SK-N-DZ (cell line): ENCODE measurements at regions not wholly inside any gene's neighbourhood (a gene's known extent, or its start where the extent isn't known, plus 50 kb on each side); places are given as distances from the start of the nearest gene placed in this dataset.

Experiments
- DNase-seq: peaks from one replicate; pipeline ENCODE4 v3.0.0-alpha.2; 2015; ENCODE audit warnings: low spot score

GRCh38 chr6:67667637-67668422, 967.3 kb upstream of the ADGRB3 start:
- DNase-seq, result peak; percentile 97

- peak; percentile 94 for DNase-seq
Observed at GRCh38 chr6:67666177-67666964, 968.7 kb upstream of the ADGRB3 start.

GRCh38 chr6:67664942-67665341, 970.1 kb upstream of the ADGRB3 start:
- no peak for DNase-seq

- no peak for DNase-seq
Observed at GRCh38 chr6:67663105-67663895, 971.8 kb upstream of the ADGRB3 start.

GRCh38 chr6:67653561-67653960, 981.5 kb upstream of the ADGRB3 start:
- no peak for DNase-seq

- no peak for DNase-seq
Observed at GRCh38 chr6:67646550-67646949, 988.5 kb upstream of the ADGRB3 start.

- DNase-seq, result no peak
Observed at GRCh38 chr6:67643281-67643680, 991.8 kb upstream of the ADGRB3 start.

- DNase-seq, result no peak
Observed at GRCh38 chr6:67642582-67642981, 992.5 kb upstream of the ADGRB3 start.

GRCh38 chr6:67640484-67640883, 994.6 kb upstream of the ADGRB3 start:
- DNase-seq, result no peak

GRCh38 chr6:67639161-67639560, 995.9 kb upstream of the ADGRB3 start:
- no peak for DNase-seq

- no peak for DNase-seq
Observed at GRCh38 chr6:67634199-67634598, 1000.9 kb upstream of the ADGRB3 start.

GRCh38 chr6:67633058-67633457, 1002.0 kb upstream of the ADGRB3 start:
- DNase-seq, result no peak

GRCh38 chr6:67630146-67630545, 1004.9 kb upstream of the ADGRB3 start:
- DNase-seq, result peak; percentile 21

GRCh38 chr6:67629258-67629657, 1005.8 kb upstream of the ADGRB3 start:
- DNase-seq, result peak; percentile 73

- no peak for DNase-seq
Observed at GRCh38 chr6:67615796-67616195, 1019.3 kb upstream of the ADGRB3 start.

- peak; percentile 8 for DNase-seq
Observed at GRCh38 chr6:67608099-67608749, 1026.9 kb upstream of the ADGRB3 start.

- DNase-seq, result peak; percentile 83
Observed at GRCh38 chr6:67606906-67607828, 1027.9 kb upstream of the ADGRB3 start.

GRCh38 chr6:67594366-67594765, 1040.7 kb upstream of the ADGRB3 start:
- DNase-seq, result no peak

GRCh38 chr6:67593247-67593646, 1041.8 kb upstream of the ADGRB3 start:
- no peak for DNase-seq

GRCh38 chr6:67591910-67592309, 1043.2 kb upstream of the ADGRB3 start:
- no peak for DNase-seq
